Esophagus squamous epithelium (tissue), 5 donors: ENCODE measurements at regions not wholly inside any gene's neighbourhood (a gene's known extent, or its start where the extent isn't known, plus 50 kb on each side); places are given as distances from the start of the nearest gene placed in this dataset.

ENCODE experiments used
- DNase-seq: peaks from one replicate; lab custom pipeline; 2025; lab: John Stamatoyannopoulos, UW
- H3K27ac ChIP-seq, 4 donors: fragments of 200-600 bp; sonication (generic); one replicate each; pipeline ENCODE4 v1.5.1; 2016 to 2019; ENCODE audit warnings: mild to moderate bottlenecking in 1 of 4
- H3K27me3 ChIP-seq, 4 donors: fragments of 200-600 bp; sonication (generic); 1 replicate in 3 of 4; 2 replicates in 1 of 4; pipeline versions ENCODE4 v1.5.1 to v1.6.0; 2017 to 2021; ENCODE audit warnings: antibody characterized with exemption in 1 of 4
- H3K36me3 ChIP-seq, 3 donors: fragments of 200-600 bp; sonication (generic); one replicate each; pipeline ENCODE4 v1.5.1; 2016 to 2019
- H3K4me1 ChIP-seq, 3 donors: fragments of 200-600 bp; sonication (generic); one replicate each; pipeline ENCODE4 v1.5.1; 2017 to 2019
- H3K4me3 ChIP-seq, 4 donors: fragments of 200-600 bp; sonication (generic); 1 replicate in 3 of 4; 2 replicates in 1 of 4; pipeline ENCODE4 v1.5.1; 2016 to 2019; ENCODE audit warnings: mild to moderate bottlenecking in 2 of 4, moderate library complexity in 1 of 4
- H3K9me3 ChIP-seq, 3 donors: fragments of 200-600 bp; sonication (generic); one replicate each; pipeline ENCODE4 v1.5.1; 2016 to 2019
- POLR2A ChIP-seq, 4 donors: fragments of 450-650 bp; IDR thresholded peaks; one replicate each; pipeline ENCODE4 v1.6.1; 2017; ENCODE audit warnings: antibody characterized with exemption in 4 of 4, mild to moderate bottlenecking in 4 of 4, moderate library complexity in 3 of 4
- WGBS, 2 donors: methylation state at CpG; one replicate each; pipeline ENCODE4 v1.1.5; 2018; 5-methylcytosine and 5-hydroxymethylcytosine counted together
- intact Hi-C: fragments of 100-400 bp; cut with DNase I; formaldehyde crosslinking; loops from one replicate; pipeline ENCODE4 v1.15.0; 2022
- TF ChIP-seq, protein P1 (sequence below), 6 experiments: fragments of 450-650 bp in 4 of 6; fragments of 200-600 bp in 2 of 6; sonication (generic) in 2 of 6; IDR thresholded peaks; one replicate each; pipeline ENCODE4 v1.5.1; 2016 to 2019; ENCODE audit warnings: antibody characterized with exemption in 6 of 6, mild to moderate bottlenecking in 4 of 6, moderate library complexity in 4 of 6
- donor health status: DM: yes; HTN: yes; CAD: no.

DNA sequence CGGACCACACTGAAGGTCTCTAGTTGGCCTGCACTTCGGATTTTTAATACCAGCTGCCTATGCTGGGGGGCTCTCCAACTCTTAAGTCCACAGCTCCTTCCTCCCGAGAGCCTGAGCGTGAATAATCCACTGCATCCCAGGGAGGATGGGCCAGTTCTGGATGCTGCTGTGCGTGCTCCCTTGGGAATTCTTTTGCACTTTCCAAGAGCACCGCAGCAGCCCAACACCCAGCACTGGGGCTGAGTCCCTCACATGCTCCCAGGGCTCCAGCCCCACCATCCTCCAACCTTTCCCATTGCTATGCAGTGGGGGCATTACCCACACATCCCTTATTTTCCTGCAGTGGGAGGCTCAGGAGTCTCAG lies 136.4 kb upstream of the IQSEC1 start:
- intact Hi-C loops = no loop called here
- TF ChIP-seq, protein P1, sequence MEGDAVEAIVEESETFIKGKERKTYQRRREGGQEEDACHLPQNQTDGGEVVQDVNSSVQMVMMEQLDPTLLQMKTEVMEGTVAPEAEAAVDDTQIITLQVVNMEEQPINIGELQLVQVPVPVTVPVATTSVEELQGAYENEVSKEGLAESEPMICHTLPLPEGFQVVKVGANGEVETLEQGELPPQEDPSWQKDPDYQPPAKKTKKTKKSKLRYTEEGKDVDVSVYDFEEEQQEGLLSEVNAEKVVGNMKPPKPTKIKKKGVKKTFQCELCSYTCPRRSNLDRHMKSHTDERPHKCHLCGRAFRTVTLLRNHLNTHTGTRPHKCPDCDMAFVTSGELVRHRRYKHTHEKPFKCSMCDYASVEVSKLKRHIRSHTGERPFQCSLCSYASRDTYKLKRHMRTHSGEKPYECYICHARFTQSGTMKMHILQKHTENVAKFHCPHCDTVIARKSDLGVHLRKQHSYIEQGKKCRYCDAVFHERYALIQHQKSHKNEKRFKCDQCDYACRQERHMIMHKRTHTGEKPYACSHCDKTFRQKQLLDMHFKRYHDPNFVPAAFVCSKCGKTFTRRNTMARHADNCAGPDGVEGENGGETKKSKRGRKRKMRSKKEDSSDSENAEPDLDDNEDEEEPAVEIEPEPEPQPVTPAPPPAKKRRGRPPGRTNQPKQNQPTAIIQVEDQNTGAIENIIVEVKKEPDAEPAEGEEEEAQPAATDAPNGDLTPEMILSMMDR (IDR thresholded peaks at IDR 0.05) = no peak
- no peak for TF ChIP-seq POLR2A (IDR thresholded peaks at IDR 0.05)
- WGBS, 2 donors = 78 to 88% methylated on average over 5 to 6 of the region's 6 CpGs

DNA sequence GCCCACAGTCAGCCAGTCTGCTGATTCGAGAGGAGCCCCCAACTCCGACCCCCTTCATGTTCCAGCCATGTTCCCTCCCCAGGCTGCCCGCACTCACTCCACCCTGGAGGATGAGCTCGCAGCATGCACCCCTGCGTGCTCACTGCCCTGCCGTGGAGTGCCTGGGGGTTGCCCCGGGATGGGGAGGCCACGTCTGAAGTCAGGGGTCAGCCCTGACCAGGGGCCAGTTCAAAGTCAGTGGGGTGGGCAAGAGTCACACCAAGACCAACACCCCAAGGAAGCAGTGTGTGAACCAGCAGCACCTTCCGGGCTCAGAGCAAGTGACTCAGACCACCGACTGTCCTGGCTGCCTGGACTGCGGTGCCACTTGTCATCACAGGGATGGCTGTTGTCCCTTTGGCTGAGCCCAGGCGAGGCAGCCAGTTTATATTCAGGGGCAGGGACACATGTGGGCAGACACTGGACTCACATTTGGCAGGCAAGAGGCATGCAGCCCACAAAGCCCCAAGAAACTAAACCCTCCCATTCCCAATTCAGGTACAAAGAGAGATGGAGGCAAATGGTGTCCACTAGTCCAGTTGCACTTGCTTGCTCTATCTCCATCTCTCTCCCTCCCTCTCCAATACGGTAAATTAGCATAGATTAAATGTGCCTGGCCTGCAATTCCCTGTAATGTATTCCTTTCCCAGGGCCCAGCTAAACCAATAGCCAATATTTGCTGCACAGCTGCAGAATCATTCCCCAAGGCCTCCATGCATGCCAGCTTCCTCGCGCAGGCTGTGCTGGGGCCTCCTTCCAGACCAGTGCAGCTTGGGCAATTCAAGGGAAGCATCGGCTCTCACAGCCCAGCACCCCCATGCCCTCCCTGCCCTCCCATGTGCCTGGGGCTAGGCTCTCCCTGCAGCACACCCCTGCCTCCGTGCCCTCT lies 135.7 kb upstream of the IQSEC1 start:
- intact Hi-C loops = no loop called here
- WGBS, 2 donors = 77 to 86% methylated on average over 4 to 15 of the region's 17 CpGs
- peaks cover 0 to 67% (median 4%) of the 10 kb centered on the region in 4 donors for H3K27me3 ChIP-seq
- no peak overlapping the region for H3K27ac ChIP-seq
- DNase-seq = no peak
- no peaks in the 10 kb centered on the region for H3K9me3 ChIP-seq
- no peak for TF ChIP-seq POLR2A (IDR thresholded peaks at IDR 0.05)
- TF ChIP-seq, protein P1 (IDR thresholded peaks at IDR 0.05) = no peak
- H3K4me1 ChIP-seq = peaks cover 0 to 6% (median 0%) of the 10 kb centered on the region in 3 donors
- H3K36me3 ChIP-seq = no peaks in the 10 kb centered on the region
- no peak overlapping the region for H3K4me3 ChIP-seq

More for the DNA sequence above, 136.4 kb upstream of the IQSEC1 start:
- DNase-seq = no peak
- peaks cover 0 to 67% (median 1%) of the 10 kb centered on the region in 4 donors for H3K27me3 ChIP-seq
- no peaks in the 10 kb centered on the region for H3K4me1 ChIP-seq
- H3K9me3 ChIP-seq = no peaks in the 10 kb centered on the region
- no peak overlapping the region for H3K27ac ChIP-seq
- no peak overlapping the region for H3K4me3 ChIP-seq
- no peaks in the 10 kb centered on the region for H3K36me3 ChIP-seq

DNA sequence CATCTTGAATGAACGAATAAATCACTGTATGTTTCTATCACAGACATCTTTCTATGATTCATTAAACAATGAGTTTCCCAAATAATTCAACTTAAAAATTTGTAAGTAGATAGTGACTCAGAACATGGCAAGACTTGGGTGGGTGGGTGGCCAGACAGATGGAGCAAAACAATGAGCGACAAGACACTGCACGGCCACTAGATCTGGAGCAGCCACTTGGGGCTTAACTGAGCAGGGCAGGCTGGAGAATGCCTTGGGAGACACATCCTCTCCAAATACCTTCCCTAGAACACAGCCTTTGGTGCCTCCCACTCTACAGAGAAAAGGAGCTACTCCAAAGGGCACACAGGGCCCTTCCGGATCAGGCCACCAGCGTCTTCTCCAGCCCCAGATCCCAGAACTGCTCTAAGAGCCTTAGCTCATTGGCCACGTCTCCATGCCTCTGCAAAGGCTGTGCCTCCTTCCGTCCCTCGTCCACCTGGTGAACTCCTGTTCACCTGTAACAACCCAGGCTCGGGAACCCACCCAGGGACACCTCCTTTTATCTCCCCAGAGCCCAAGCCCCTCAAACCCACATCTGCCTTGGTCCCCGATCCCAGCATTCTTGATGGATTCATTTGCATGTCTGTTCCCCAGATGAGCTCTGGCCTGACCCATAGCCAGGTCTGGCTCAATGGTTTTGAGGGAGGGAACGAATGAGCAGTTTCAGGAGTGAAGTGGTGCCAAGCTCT lies 134.9 kb upstream of the IQSEC1 start:
- no peak overlapping the region for H3K27ac ChIP-seq
- intact Hi-C loops = no loop called here
- no peak for DNase-seq
- H3K36me3 ChIP-seq = no peaks in the 10 kb centered on the region
- WGBS, 2 donors = 71 to 76% methylated on average over 9 to 10 of the region's 11 CpGs
- peaks cover 0 to 71% (median 4%) of the 10 kb centered on the region in 4 donors for H3K27me3 ChIP-seq
- TF ChIP-seq, protein P1 (IDR thresholded peaks at IDR 0.05) = no peak
- TF ChIP-seq POLR2A (IDR thresholded peaks at IDR 0.05) = no peak
- H3K9me3 ChIP-seq = no peaks in the 10 kb centered on the region
- H3K4me3 ChIP-seq = no peak overlapping the region
- peaks cover 0 to 9% (median 0%) of the 10 kb centered on the region in 3 donors for H3K4me1 ChIP-seq

DNA sequence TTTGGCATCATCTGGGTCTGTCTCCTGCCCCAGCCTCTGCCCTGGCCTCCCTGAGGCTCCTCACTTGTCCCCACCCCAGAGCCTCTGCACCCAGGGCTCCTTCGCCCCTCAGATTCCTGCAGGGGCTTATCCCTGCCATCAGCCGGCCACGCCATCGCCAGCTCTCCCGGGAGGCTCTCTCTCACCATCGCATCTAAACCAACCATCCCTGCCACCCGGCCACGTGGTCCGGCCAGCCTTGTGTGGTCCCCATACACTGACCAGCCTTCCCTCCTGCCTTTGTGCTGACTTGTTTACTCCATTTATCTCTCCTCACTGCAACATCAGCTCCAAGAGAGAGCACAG lies 134.3 kb upstream of the IQSEC1 start:
- Histone ChIP-seq H3K4me1 (peaks cover 0 to 9% (median 0%) of the 10 kb centered on the region in 3 donors), H3K36me3 (no peaks in the 10 kb centered on the region), H3K4me3 (no peak overlapping the region), H3K27ac (no peak overlapping the region), H3K9me3 (no peaks in the 10 kb centered on the region), H3K27me3 (peaks cover 0 to 77% (median 4%) of the 10 kb centered on the region in 4 donors)
- intact Hi-C loops = no loop called here
- DNase-seq = no peak
- WGBS, 2 donors = 89 to 96% methylated on average over 9 of the region's 9 CpGs
- no peak for TF ChIP-seq POLR2A (IDR thresholded peaks at IDR 0.05)
- TF ChIP-seq, protein P1 (IDR thresholded peaks at IDR 0.05) = no peak
